ENCODE measurements at regions not wholly inside any gene's neighbourhood (a gene's known extent, or its start where the extent isn't known, plus 50 kb on each side); places are given as distances from the start of the nearest gene placed in this dataset.

- no peak for TF ChIP-seq CTCF (IDR thresholded peaks at IDR 0.05; ENCODE audit: low read depth, low read length)
- DNase-seq = no peak
- Histone ChIP-seq H3K4me1 (no peaks in the 10 kb centered on the region), H3K27me3 (no peaks in the 10 kb centered on the region), H3K9me3 (no peaks in the 10 kb centered on the region), H3K36me3 (no peaks in the 10 kb centered on the region), H3K4me3 (ENCODE audit: low read depth, low read length) (no peak overlapping the region)
Measured at GRCh38 chr5:167269146-167269545, 1022.3 kb upstream of the WWC1 start.

- no peak for DNase-seq
- Histone ChIP-seq H3K27me3 (no peaks in the 10 kb centered on the region), H3K9me3 (no peaks in the 10 kb centered on the region), H3K4me1 (no peaks in the 10 kb centered on the region), H3K36me3 (no peaks in the 10 kb centered on the region), H3K4me3 (ENCODE audit: low read depth, low read length) (no peak overlapping the region)
- no peak for TF ChIP-seq CTCF (IDR thresholded peaks at IDR 0.05; ENCODE audit: low read depth, low read length)
Measured at GRCh38 chr5:167271081-167271480, 1020.4 kb upstream of the WWC1 start.

GRCh38 chr5:167271511-167271910, 1019.9 kb upstream of the WWC1 start:
- Histone ChIP-seq H3K27me3 (no peaks in the 10 kb centered on the region), H3K4me3 (ENCODE audit: low read depth, low read length) (no peak overlapping the region), H3K36me3 (no peaks in the 10 kb centered on the region), H3K4me1 (no peaks in the 10 kb centered on the region), H3K9me3 (no peaks in the 10 kb centered on the region)
- DNase-seq = no peak
- no peak for TF ChIP-seq CTCF (IDR thresholded peaks at IDR 0.05; ENCODE audit: low read depth, low read length)

GRCh38 chr5:167280111-167280510, 1011.3 kb upstream of the WWC1 start:
- Histone ChIP-seq H3K36me3 (no peaks in the 10 kb centered on the region), H3K4me3 (ENCODE audit: low read depth, low read length) (no peak overlapping the region), H3K4me1 (no peaks in the 10 kb centered on the region), H3K27me3 (no peaks in the 10 kb centered on the region), H3K9me3 (no peaks in the 10 kb centered on the region)
- DNase-seq = no peak
- no peak for TF ChIP-seq CTCF (IDR thresholded peaks at IDR 0.05; ENCODE audit: low read depth, low read length)

GRCh38 chr5:167281925-167282324, 1009.5 kb upstream of the WWC1 start:
- no peaks in the 10 kb centered on the region for H3K4me1 ChIP-seq
- no peaks in the 10 kb centered on the region for H3K9me3 ChIP-seq
- H3K27me3 ChIP-seq = no peaks in the 10 kb centered on the region
- TF ChIP-seq CTCF (IDR thresholded peaks at IDR 0.05; ENCODE audit: low read depth, low read length) = no peak
- DNase-seq = no peak
- no peaks in the 10 kb centered on the region for H3K36me3 ChIP-seq
- no peak overlapping the region for H3K4me3 ChIP-seq (ENCODE audit: low read depth, low read length)

GRCh38 chr5:167283691-167284090, 1007.8 kb upstream of the WWC1 start:
- DNase-seq = no peak
- no peaks in the 10 kb centered on the region for H3K4me1 ChIP-seq
- no peaks in the 10 kb centered on the region for H3K36me3 ChIP-seq
- no peaks in the 10 kb centered on the region for H3K9me3 ChIP-seq
- TF ChIP-seq CTCF (IDR thresholded peaks at IDR 0.05; ENCODE audit: low read depth, low read length) = no peak
- H3K4me3 ChIP-seq (ENCODE audit: low read depth, low read length) = no peak overlapping the region
- H3K27me3 ChIP-seq = no peaks in the 10 kb centered on the region

Measured in BE2C (cell line).